ENCODE measurements at regions not wholly inside any gene's neighbourhood (a gene's known extent, or its start where the extent isn't known, plus 50 kb on each side); places are given as distances from the start of the nearest gene placed in this dataset.
"Not testable (repeated sequence)": the region's sequence is repeated elsewhere in the genome, so short reads cannot be mapped to it uniquely, and the experiment has no call there.

GRCh38 chrX:56343219-56343618, 111.1 kb downstream of the KLF8 start:
- Histone ChIP-seq H3K4me1 (ENCODE audit: insufficient read depth, low read length) (no peaks in the 10 kb centered on the region), H3K4me3 (ENCODE audit: low read length) (no peak overlapping the region), H3K27me3 (ENCODE audit: insufficient read depth, low read length) (no peaks in the 10 kb centered on the region), H3K9me3 (ENCODE audit: low read depth, low read length) (no peaks in the 10 kb centered on the region)

- no peaks in the 10 kb centered on the region for H3K27me3 ChIP-seq (ENCODE audit: insufficient read depth, low read length)
- H3K4me3 ChIP-seq (ENCODE audit: low read length), result no peak overlapping the region
- H3K4me1 ChIP-seq (ENCODE audit: insufficient read depth, low read length), result no peaks in the 10 kb centered on the region
- H3K9me3 ChIP-seq (ENCODE audit: low read depth, low read length), result no peaks in the 10 kb centered on the region
Observed at GRCh38 chrX:56343664-56344063, 111.5 kb downstream of the KLF8 start.

- H3K4me1 ChIP-seq (ENCODE audit: insufficient read depth, low read length); H3K27me3 ChIP-seq (ENCODE audit: insufficient read depth, low read length); H3K4me3 ChIP-seq (ENCODE audit: low read length); H3K9me3 ChIP-seq (ENCODE audit: low read depth, low read length): not testable (repeated sequence)
Observed at GRCh38 chrX:56358145-56358544, 126.0 kb downstream of the KLF8 start.

- H3K4me1 ChIP-seq (ENCODE audit: insufficient read depth, low read length); H3K9me3 ChIP-seq (ENCODE audit: low read depth, low read length); H3K27me3 ChIP-seq (ENCODE audit: insufficient read depth, low read length); H3K4me3 ChIP-seq (ENCODE audit: low read length): not testable (repeated sequence)
Observed at GRCh38 chrX:56365171-56365570, 133.0 kb downstream of the KLF8 start.

- no peak overlapping the region for H3K4me3 ChIP-seq (ENCODE audit: low read length)
- no peaks in the 10 kb centered on the region for H3K27me3 ChIP-seq (ENCODE audit: insufficient read depth, low read length)
- no peaks in the 10 kb centered on the region for H3K9me3 ChIP-seq (ENCODE audit: low read depth, low read length)
- H3K4me1 ChIP-seq (ENCODE audit: insufficient read depth, low read length), result no peaks in the 10 kb centered on the region
Observed at GRCh38 chrX:56366901-56367300, 134.7 kb downstream of the KLF8 start.

- Histone ChIP-seq H3K4me1 (ENCODE audit: insufficient read depth, low read length) (no peaks in the 10 kb centered on the region), H3K9me3 (ENCODE audit: low read depth, low read length) (no peaks in the 10 kb centered on the region), H3K27me3 (ENCODE audit: insufficient read depth, low read length) (no peaks in the 10 kb centered on the region), H3K4me3 (ENCODE audit: low read length) (no peak overlapping the region)
Observed at GRCh38 chrX:56368962-56369361, 136.8 kb downstream of the KLF8 start.

- not testable (repeated sequence) for H3K4me1 ChIP-seq (ENCODE audit: insufficient read depth, low read length); H3K4me3 ChIP-seq (ENCODE audit: low read length); H3K9me3 ChIP-seq (ENCODE audit: low read depth, low read length); H3K27me3 ChIP-seq (ENCODE audit: insufficient read depth, low read length)
Observed at GRCh38 chrX:56379984-56380780, 148.0 kb downstream of the KLF8 start.

GRCh38 chrX:56382278-56382677, 150.1 kb downstream of the KLF8 start:
- H3K27me3 ChIP-seq (ENCODE audit: insufficient read depth, low read length), result no peaks in the 10 kb centered on the region
- H3K9me3 ChIP-seq (ENCODE audit: low read depth, low read length), result no peaks in the 10 kb centered on the region
- H3K4me1 ChIP-seq (ENCODE audit: insufficient read depth, low read length), result no peaks in the 10 kb centered on the region
- no peak overlapping the region for H3K4me3 ChIP-seq (ENCODE audit: low read length)

- Histone ChIP-seq H3K4me3 (ENCODE audit: low read length) (peak overlapping the region; percentile 16), H3K9me3 (ENCODE audit: low read depth, low read length) (no peaks in the 10 kb centered on the region), H3K27me3 (ENCODE audit: insufficient read depth, low read length) (no peaks in the 10 kb centered on the region), H3K4me1 (ENCODE audit: insufficient read depth, low read length) (no peaks in the 10 kb centered on the region)
Observed at GRCh38 chrX:56385336-56385735, 153.2 kb downstream of the KLF8 start.

- Histone ChIP-seq H3K4me3 (ENCODE audit: low read length) (peak overlapping the region; percentile 12), H3K9me3 (ENCODE audit: low read depth, low read length) (no peaks in the 10 kb centered on the region), H3K4me1 (ENCODE audit: insufficient read depth, low read length) (no peaks in the 10 kb centered on the region), H3K27me3 (ENCODE audit: insufficient read depth, low read length) (no peaks in the 10 kb centered on the region)
Observed at GRCh38 chrX:56385960-56386359, 153.8 kb downstream of the KLF8 start.

GRCh38 chrX:56397636-56398035, 165.5 kb downstream of the KLF8 start:
- no peaks in the 10 kb centered on the region for H3K27me3 ChIP-seq (ENCODE audit: insufficient read depth, low read length)
- H3K4me3 ChIP-seq (ENCODE audit: low read length), result no peak overlapping the region
- no peaks in the 10 kb centered on the region for H3K9me3 ChIP-seq (ENCODE audit: low read depth, low read length)
- H3K4me1 ChIP-seq (ENCODE audit: insufficient read depth, low read length), result no peaks in the 10 kb centered on the region

GRCh38 chrX:56402207-56402606, 161.2 kb upstream of the UBQLN2 start:
- no peaks in the 10 kb centered on the region for H3K27me3 ChIP-seq (ENCODE audit: insufficient read depth, low read length)
- no peak overlapping the region for H3K4me3 ChIP-seq (ENCODE audit: low read length)
- no peaks in the 10 kb centered on the region for H3K9me3 ChIP-seq (ENCODE audit: low read depth, low read length)
- no peaks in the 10 kb centered on the region for H3K4me1 ChIP-seq (ENCODE audit: insufficient read depth, low read length)

- no peaks in the 10 kb centered on the region for H3K4me1 ChIP-seq (ENCODE audit: insufficient read depth, low read length)
- H3K27me3 ChIP-seq (ENCODE audit: insufficient read depth, low read length), result no peaks in the 10 kb centered on the region
- H3K4me3 ChIP-seq (ENCODE audit: low read length), result no peak overlapping the region
- no peaks in the 10 kb centered on the region for H3K9me3 ChIP-seq (ENCODE audit: low read depth, low read length)
Observed at GRCh38 chrX:56429581-56429980, 133.8 kb upstream of the UBQLN2 start.

GRCh38 chrX:56451981-56452380, 111.4 kb upstream of the UBQLN2 start:
- H3K4me3 ChIP-seq (ENCODE audit: low read length); H3K9me3 ChIP-seq (ENCODE audit: low read depth, low read length); H3K4me1 ChIP-seq (ENCODE audit: insufficient read depth, low read length); H3K27me3 ChIP-seq (ENCODE audit: insufficient read depth, low read length): not testable (repeated sequence)

GRCh38 chrX:56462389-56462788, 101.0 kb upstream of the UBQLN2 start:
- H3K9me3 ChIP-seq (ENCODE audit: low read depth, low read length), result no peaks in the 10 kb centered on the region
- H3K27me3 ChIP-seq (ENCODE audit: insufficient read depth, low read length), result no peaks in the 10 kb centered on the region
- H3K4me1 ChIP-seq (ENCODE audit: insufficient read depth, low read length), result no peaks in the 10 kb centered on the region
- H3K4me3 ChIP-seq (ENCODE audit: low read length), result no peak overlapping the region

GRCh38 chrX:56468441-56468840, 95.0 kb upstream of the UBQLN2 start:
- Histone ChIP-seq H3K4me1 (ENCODE audit: insufficient read depth, low read length) (no peaks in the 10 kb centered on the region), H3K27me3 (ENCODE audit: insufficient read depth, low read length) (no peaks in the 10 kb centered on the region), H3K4me3 (ENCODE audit: low read length) (no peak overlapping the region), H3K9me3 (ENCODE audit: low read depth, low read length) (no peaks in the 10 kb centered on the region)
